ENCODE measurements at regions not wholly inside any gene's neighbourhood (a gene's known extent, or its start where the extent isn't known, plus 50 kb on each side); places are given as distances from the start of the nearest gene placed in this dataset.
"Not testable (repeated sequence)": the region's sequence is repeated elsewhere in the genome, so short reads cannot be mapped to it uniquely, and the experiment has no call there.

DNA sequence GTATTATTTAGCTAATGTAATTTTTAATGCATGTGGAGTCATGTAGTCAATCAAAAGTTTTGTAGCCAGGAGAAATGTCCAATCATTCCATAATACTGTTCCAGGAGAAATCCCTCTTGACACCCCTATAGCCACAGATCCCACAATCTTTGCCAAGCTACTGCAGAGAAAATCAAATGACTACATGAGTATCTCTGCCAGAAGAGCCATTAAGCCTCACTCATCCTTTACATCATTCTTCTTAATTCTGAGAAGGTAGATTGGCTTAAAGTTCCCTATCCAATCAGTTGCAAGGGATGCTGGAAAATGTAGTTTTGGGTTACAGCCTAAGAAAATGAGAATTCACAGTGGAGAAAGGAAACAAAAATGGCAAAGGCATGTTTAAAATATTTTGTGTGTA is 502.1 kb downstream of the ZBBX start:
- TF ChIP-seq, protein P1, sequence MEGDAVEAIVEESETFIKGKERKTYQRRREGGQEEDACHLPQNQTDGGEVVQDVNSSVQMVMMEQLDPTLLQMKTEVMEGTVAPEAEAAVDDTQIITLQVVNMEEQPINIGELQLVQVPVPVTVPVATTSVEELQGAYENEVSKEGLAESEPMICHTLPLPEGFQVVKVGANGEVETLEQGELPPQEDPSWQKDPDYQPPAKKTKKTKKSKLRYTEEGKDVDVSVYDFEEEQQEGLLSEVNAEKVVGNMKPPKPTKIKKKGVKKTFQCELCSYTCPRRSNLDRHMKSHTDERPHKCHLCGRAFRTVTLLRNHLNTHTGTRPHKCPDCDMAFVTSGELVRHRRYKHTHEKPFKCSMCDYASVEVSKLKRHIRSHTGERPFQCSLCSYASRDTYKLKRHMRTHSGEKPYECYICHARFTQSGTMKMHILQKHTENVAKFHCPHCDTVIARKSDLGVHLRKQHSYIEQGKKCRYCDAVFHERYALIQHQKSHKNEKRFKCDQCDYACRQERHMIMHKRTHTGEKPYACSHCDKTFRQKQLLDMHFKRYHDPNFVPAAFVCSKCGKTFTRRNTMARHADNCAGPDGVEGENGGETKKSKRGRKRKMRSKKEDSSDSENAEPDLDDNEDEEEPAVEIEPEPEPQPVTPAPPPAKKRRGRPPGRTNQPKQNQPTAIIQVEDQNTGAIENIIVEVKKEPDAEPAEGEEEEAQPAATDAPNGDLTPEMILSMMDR (conservative IDR thresholded peaks at IDR 0.05; ENCODE audit: low read depth) = no peak
- DNase-seq (ENCODE audit: low spot score) = no peak
- POLR2A ChIA-PET (ENCODE audit: low non-redundant PET) = no interaction called here
- H3K27ac ChIP-seq = no peak overlapping the region
- CTCF ChIA-PET = no interaction called here

GRCh38 chr3:166864473-166865467 is 515.3 kb downstream of the ZBBX start:
- no peak for DNase-seq (ENCODE audit: low spot score)
- POLR2A ChIA-PET (ENCODE audit: low non-redundant PET) = no interaction called here
- H3K27ac ChIP-seq = no peak overlapping the region
- CTCF ChIA-PET = no interaction called here
- TF ChIP-seq, protein P1 (conservative IDR thresholded peaks at IDR 0.05; ENCODE audit: low read depth) = no peak

DNA sequence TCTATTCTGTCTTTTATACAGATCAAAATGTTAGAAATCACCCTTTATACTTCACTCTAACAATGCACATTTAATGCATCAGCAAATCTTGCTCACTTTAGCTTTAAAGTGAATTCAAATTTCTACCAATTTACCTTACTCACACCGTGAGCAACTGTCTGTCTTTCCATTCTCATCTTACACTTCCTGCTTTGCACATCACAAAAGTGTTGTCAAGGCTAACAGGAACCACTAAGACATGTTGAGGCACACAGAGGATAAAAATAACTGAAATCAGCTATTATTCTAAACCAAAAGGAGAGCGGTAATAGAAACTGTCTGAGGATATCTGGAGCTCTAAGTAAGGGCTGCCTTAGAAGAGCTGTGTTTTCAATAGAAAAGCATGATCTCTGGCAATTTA is 519.9 kb downstream of the ZBBX start:
- no peak overlapping the region for H3K27ac ChIP-seq
- no peak for DNase-seq (ENCODE audit: low spot score)
- POLR2A ChIA-PET (ENCODE audit: low non-redundant PET) = no interaction called here
- TF ChIP-seq, protein P1 (conservative IDR thresholded peaks at IDR 0.05; ENCODE audit: low read depth) = no peak
- CTCF ChIA-PET = interaction anchor here (0.7 kb wide), 1 partner anchor 95 kb away, joined by 4 read pairs; no protein-coding TSS in a partner anchor

- TF ChIP-seq, protein P1 (conservative IDR thresholded peaks at IDR 0.05; ENCODE audit: low read depth) = no peak
- DNase-seq (ENCODE audit: low spot score) = no peak
- H3K27ac ChIP-seq = no peak overlapping the region
- ChIA-PET CTCF (no interaction called here), POLR2A (ENCODE audit: low non-redundant PET) (no interaction called here)
These were observed 535.8 kb downstream of the ZBBX start for GRCh38 chr3:166844329-166844728.

- POLR2A ChIA-PET (ENCODE audit: low non-redundant PET); H3K27ac ChIP-seq; DNase-seq (ENCODE audit: low spot score); CTCF ChIA-PET: not testable (repeated sequence)
These were observed 537.3 kb downstream of the ZBBX start for GRCh38 chr3:166842784-166843183.

GRCh38 chr3:166837535-166837934 is 542.6 kb downstream of the ZBBX start:
- ChIA-PET POLR2A (ENCODE audit: low non-redundant PET) (no interaction called here), CTCF (interaction anchor here (0.5 to 1.0 kb wide), 3 partner anchors 11 to 203 kb away, joined by 3 to 5 read pairs (median 3); no protein-coding TSS in a partner anchor)
- DNase-seq (ENCODE audit: low spot score) = no peak
- TF ChIP-seq, protein P1 (conservative IDR thresholded peaks at IDR 0.05; ENCODE audit: low read depth) = no peak
- no peak overlapping the region for H3K27ac ChIP-seq

GRCh38 chr3:166836836-166837235 is 543.3 kb downstream of the ZBBX start:
- no peak overlapping the region for H3K27ac ChIP-seq
- ChIA-PET CTCF (interaction anchor here (1.0 kb wide), 1 partner anchor 196 kb away, joined by 5 read pairs; no protein-coding TSS in a partner anchor), POLR2A (ENCODE audit: low non-redundant PET) (no interaction called here)
- TF ChIP-seq, protein P1 (conservative IDR thresholded peaks at IDR 0.05; ENCODE audit: low read depth) = no peak
- DNase-seq (ENCODE audit: low spot score) = no peak

All from RWPE1 (cell line).